Skin of body (tissue), 1 donor: ENCODE measurements at regions not wholly inside any gene's neighbourhood (a gene's known extent, or its start where the extent isn't known, plus 50 kb on each side); places are given as distances from the start of the nearest gene placed in this dataset.

Experiments used
- DNase-seq: peaks from one replicate; lab custom pipeline; 2025; lab: John Stamatoyannopoulos, UW

- no peak for DNase-seq
Measured at GRCh38 chr11:92789761-92790160, 179.7 kb upstream of the MTNR1B start.

- DNase-seq: no peak
Measured at GRCh38 chr11:92790366-92790765, 179.1 kb upstream of the MTNR1B start.

- no peak for DNase-seq
Measured at GRCh38 chr11:92790926-92791616, 178.4 kb upstream of the MTNR1B start.

- no peak for DNase-seq
Measured at GRCh38 chr11:92791886-92792285, 177.6 kb upstream of the MTNR1B start.

- DNase-seq: no peak
Measured at GRCh38 chr11:92793189-92793588, 176.3 kb upstream of the MTNR1B start.

- no peak for DNase-seq
Measured at GRCh38 chr11:92794783-92795182, 174.7 kb upstream of the MTNR1B start.

GRCh38 chr11:92796744-92797143 is 172.7 kb upstream of the MTNR1B start:
- DNase-seq: no peak

- no peak for DNase-seq
Measured at GRCh38 chr11:92797874-92798273, 171.6 kb upstream of the MTNR1B start.

- no peak for DNase-seq
Measured at GRCh38 chr11:92801685-92802084, 167.8 kb upstream of the MTNR1B start.

- DNase-seq: no peak
Measured at GRCh38 chr11:92802644-92803043, 166.8 kb upstream of the MTNR1B start.

- DNase-seq: peak; percentile 4
Measured at GRCh38 chr11:92803391-92803790, 166.1 kb upstream of the MTNR1B start.

- no peak for DNase-seq
Measured at GRCh38 chr11:92804388-92804966, 165.0 kb upstream of the MTNR1B start.

GRCh38 chr11:92808022-92808421 is 161.4 kb upstream of the MTNR1B start:
- no peak for DNase-seq

GRCh38 chr11:92810423-92811064 is 158.9 kb upstream of the MTNR1B start:
- DNase-seq: no peak

GRCh38 chr11:92811341-92811740 is 158.1 kb upstream of the MTNR1B start:
- no peak for DNase-seq

GRCh38 chr11:92812841-92813240 is 156.6 kb upstream of the MTNR1B start:
- DNase-seq: no peak

- no peak for DNase-seq
Measured at GRCh38 chr11:92819830-92820229, 149.6 kb upstream of the MTNR1B start.

GRCh38 chr11:92820860-92821259 is 148.6 kb upstream of the MTNR1B start:
- DNase-seq: no peak

- DNase-seq: no peak
Measured at GRCh38 chr11:92822410-92822809, 147.0 kb upstream of the MTNR1B start.

- DNase-seq: no peak
Measured at GRCh38 chr11:92826136-92826535, 143.3 kb upstream of the MTNR1B start.

- no peak for DNase-seq
Measured at GRCh38 chr11:92826603-92827002, 142.8 kb upstream of the MTNR1B start.

GRCh38 chr11:92827132-92827531 is 142.3 kb upstream of the MTNR1B start:
- DNase-seq: no peak

GRCh38 chr11:92828556-92828955 is 140.9 kb upstream of the MTNR1B start:
- no peak for DNase-seq
